ENCODE measurements at regions not wholly inside any gene's neighbourhood (a gene's known extent, or its start where the extent isn't known, plus 50 kb on each side); places are given as distances from the start of the nearest gene placed in this dataset.

DNA sequence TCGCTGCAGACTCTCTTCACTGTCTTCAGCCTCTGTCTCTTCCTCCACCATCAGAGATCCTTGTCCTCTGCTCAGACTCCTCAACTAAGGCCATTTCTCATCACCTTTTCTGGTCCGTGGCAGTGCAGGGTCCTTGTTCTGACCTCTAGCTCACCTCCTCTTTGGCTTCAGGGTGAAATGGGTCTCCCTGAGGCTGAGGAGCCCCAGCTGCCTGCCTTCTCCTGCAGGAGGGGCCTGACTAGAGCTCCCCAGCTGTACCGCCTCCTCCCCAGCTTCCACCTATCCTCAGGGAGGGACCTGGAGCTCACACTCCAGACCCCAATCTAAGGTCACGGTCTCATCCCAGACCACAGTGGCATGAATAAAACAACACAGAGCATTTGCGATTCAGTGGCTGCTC, 203.0 kb downstream of the TRIM29 start:
- DNase-seq: no peak

DNA sequence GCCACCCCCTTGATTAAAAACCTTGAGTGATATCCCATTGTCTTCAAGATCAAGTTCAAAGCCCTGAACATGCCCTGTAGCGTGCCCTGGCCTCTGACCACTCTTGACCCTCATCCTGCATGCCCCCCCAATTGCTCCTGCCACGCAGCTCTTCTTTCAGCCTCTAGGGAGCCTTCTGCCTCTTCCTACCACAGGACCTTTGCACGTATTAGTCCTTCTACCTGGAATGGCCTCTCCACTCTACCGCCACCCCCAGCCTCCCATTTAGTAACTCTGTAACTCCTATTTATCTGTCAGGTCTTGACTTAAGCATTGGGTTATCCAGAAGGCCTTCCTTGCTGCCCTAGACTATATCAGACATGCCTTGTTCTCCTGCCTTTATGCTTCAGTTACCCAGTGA, 203.6 kb downstream of the TRIM29 start:
- DNase-seq: no peak

- no peak for DNase-seq
Observed at GRCh38 chr11:119933584-119933983, 204.3 kb downstream of the TRIM29 start.

DNA sequence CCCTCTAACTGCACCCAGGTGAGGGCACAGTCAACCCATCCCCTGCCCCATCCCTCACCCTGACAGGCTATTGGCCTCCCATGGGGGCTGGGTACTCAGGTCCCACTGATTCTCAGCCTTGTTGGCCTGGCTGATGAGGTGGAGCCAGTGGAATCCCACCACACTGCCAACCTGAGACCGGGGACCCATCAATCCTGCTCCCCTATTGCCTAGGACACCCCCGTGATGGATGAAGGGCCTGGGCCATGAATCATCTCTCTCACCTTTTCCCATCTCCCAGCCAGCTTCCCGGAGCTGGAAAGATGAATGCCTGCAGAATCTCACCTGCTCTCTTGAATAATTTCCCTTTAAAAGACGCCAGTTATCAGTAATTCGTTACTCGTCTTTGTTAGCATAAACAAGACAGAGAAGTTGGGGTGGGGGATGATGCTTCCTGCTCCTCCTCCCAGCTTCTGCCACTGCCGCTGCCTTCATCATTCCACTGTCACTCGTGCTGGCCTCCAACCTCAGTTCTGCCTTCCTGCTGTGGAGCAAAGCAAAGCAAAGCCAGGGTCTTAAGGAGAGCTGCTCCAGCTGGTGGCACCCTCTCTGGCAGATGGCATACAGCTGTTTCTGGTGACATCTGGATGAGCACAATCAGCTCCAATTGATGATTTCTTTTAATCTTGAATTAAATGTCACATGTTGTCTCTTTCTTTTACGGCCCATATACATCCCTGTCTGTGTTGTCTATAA, 204.0 kb upstream of the NECTIN1 start:
- no peak for DNase-seq

- no peak for DNase-seq
Observed at GRCh38 chr11:119928047-119928446, 199.0 kb upstream of the NECTIN1 start.

GRCh38 chr11:119924017-119924416, 195.0 kb upstream of the NECTIN1 start:
- no peak for DNase-seq

GRCh38 chr11:119921571-119921970, 192.6 kb upstream of the NECTIN1 start:
- no peak for DNase-seq

DNA sequence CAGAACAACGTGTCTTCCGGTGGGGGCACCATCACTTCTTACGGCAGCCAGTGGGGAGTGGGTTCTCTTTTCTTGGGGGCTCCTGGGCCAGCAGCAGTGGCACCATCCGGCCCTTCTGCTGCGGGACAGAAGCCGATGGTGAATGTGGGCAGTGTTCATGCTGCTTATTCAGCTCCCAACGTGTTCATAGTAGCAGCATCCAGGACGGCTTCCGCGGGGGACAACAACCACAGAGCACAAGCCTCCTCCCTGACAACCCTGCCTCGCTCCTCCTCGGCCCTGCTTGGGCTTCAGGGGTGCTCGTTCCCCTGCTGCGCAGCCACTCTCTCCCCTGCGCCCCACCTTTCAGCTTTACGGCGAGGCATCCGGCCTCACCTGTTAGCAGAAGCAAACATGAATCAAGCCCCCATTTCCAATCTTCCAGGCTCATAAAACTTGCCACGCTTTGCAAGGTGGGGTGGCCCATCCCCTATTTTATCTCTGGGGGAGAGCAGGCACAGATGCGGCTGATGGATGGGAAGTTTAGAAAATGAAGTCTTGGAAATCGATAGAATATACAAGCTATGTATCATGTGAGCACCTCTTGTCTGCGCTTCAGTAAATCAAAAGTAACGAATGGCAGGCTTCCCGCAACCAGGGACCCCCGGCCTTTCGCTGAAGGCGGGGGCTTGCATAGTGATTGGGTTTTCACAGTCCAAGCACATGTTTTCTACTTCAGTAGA, 191.8 kb upstream of the NECTIN1 start:
- DNase-seq: no peak

GRCh38 chr11:119919656-119920055, 190.7 kb upstream of the NECTIN1 start:
- DNase-seq: no peak

GRCh38 chr11:119918347-119918746, 189.3 kb upstream of the NECTIN1 start:
- DNase-seq: no peak

- DNase-seq: no peak
Observed at GRCh38 chr11:119916568-119916967, 187.6 kb upstream of the NECTIN1 start.

- DNase-seq: no peak
Observed at GRCh38 chr11:119912229-119912628, 183.2 kb upstream of the NECTIN1 start.

- no peak for DNase-seq
Observed at GRCh38 chr11:119910650-119911049, 181.7 kb upstream of the NECTIN1 start.

DNA sequence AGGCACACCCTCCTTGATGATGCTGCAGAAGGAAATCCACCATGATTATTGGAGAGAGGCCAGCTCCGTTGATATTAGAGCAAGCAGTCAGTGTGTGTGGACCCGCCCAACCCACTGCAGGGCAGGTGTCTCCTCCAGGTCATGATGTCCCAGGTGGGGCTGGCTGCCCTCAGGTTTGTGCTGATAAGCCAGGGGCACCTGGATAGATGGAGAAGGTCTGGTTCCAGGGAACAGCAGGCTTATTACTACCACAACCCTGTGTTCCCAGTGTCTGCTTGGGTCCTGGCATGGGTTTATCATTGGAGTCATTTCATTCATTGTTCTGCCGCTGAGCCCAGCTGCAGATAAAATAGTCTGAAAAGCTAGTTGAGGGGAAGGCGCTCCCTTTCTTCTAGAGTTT, 181.1 kb upstream of the NECTIN1 start:
- DNase-seq: no peak

- no peak for DNase-seq
Observed at GRCh38 chr11:119909495-119909894, 180.5 kb upstream of the NECTIN1 start.

- DNase-seq: no peak
Observed at GRCh38 chr11:119909077-119909476, 180.1 kb upstream of the NECTIN1 start.

GRCh38 chr11:119908573-119908904, 179.5 kb upstream of the NECTIN1 start:
- DNase-seq: no peak

DNA sequence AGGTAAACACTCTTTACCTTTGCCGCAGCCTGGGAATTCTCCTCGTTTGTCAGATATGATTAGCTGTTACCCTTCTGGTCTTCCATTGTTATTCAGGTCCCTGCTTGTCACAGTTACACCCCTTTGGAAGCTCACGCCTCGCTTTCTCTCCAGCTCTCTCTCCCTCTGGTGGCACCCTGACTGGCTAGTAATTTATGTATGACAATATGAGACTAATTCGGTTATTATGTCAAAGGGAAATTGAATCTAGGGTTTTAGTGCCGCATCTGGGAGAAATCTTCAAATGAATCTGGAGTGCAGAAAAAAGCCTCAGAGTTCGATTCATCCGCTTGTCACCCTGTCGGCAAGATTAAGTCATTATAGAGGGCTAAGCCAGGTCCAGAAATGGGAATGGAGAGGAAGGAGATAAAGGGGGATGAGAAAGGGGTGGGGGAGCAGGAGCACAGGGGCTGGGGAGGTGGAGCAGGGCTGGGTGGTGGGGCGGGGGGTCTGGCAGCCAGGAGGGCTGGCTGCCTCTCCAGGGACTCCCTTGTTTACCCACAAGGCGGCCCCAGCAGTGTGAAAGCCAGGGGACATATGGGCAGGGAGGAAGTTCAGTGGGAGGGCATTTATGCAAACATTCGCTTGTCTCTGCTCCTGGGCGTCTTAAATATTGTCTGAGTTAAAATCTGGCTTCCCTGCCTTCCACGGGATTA, 179.0 kb upstream of the NECTIN1 start:
- DNase-seq: no peak

GRCh38 chr11:119907122-119907851, 178.3 kb upstream of the NECTIN1 start:
- no peak for DNase-seq

GRCh38 chr11:119906376-119906775, 177.4 kb upstream of the NECTIN1 start:
- DNase-seq: no peak

GRCh38 chr11:119905162-119905561, 176.2 kb upstream of the NECTIN1 start:
- no peak for DNase-seq

DNA sequence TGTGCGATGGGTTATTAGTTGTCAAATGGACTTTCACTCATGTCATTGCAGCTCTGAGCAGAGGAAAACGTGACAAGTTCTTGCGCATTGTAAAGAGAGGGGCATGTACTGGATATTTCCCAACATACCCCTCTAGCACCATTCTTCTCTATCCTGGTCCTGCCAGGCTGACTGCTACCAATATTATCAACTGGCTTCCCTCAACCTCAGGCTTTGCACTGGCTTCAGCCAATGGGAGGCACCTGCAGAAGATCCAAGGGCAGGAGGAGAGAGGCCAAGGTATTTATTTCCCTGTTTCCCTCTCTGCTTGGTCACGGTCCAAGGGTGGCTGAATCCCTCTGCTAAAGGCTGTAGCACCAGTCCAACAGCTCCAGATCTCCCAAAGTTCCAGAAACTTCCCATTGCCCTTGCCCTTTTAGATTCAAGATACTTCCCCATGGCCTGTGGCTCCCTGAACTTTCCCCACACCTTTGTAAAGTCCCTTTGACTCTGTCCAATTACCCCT, 175.6 kb upstream of the NECTIN1 start:
- no peak for DNase-seq

- no peak for DNase-seq
Observed at GRCh38 chr11:119903821-119904220, 174.8 kb upstream of the NECTIN1 start.
